ENCODE measurements at regions not wholly inside any gene's neighbourhood (a gene's known extent, or its start where the extent isn't known, plus 50 kb on each side); places are given as distances from the start of the nearest gene placed in this dataset.
"Not testable (repeated sequence)": the region's sequence is repeated elsewhere in the genome, so short reads cannot be mapped to it uniquely, and the experiment has no call there.

- not testable (repeated sequence) for H2BK5ac ChIP-seq (ENCODE audit: low read depth, low read length, poor library complexity, severe bottlenecking); H3K9ac ChIP-seq (ENCODE audit: low read length); H3K4ac ChIP-seq (ENCODE audit: low read depth in 1 of 2, low read length in 2 of 2); H2BK120ac ChIP-seq (ENCODE audit: low read depth, low read length); H4K91ac ChIP-seq (ENCODE audit: low read length); H3K4me2 ChIP-seq (ENCODE audit: low read length, poor library complexity, severe bottlenecking); H2BK15ac ChIP-seq (ENCODE audit: low read depth, poor library complexity, severe bottlenecking); H3K27me3 ChIP-seq (ENCODE audit: control insufficient read depth in 1 of 2, insufficient read depth in 1 of 2, low read length in 2 of 2); DNase-seq; H3K4me3 ChIP-seq (ENCODE audit: insufficient read depth in 1 of 2, low read depth in 1 of 2, low read length in 2 of 2); H2AK5ac ChIP-seq (ENCODE audit: low read length, severe bottlenecking); H3K23ac ChIP-seq (ENCODE audit: low read length in 2 of 2); H3K9me3 ChIP-seq (ENCODE audit: control insufficient read depth, low read length); H2BK12ac ChIP-seq (ENCODE audit: low read length in 2 of 2); H4K8ac ChIP-seq (ENCODE audit: low read length); H3K14ac ChIP-seq (ENCODE audit: low read length in 2 of 2); H3K79me1 ChIP-seq (replicated peaks; ENCODE audit: low read length, poor library complexity, severe bottlenecking); H3K27ac ChIP-seq (ENCODE audit: low read length, poor library complexity, severe bottlenecking); H2AFZ ChIP-seq (ENCODE audit: low read depth, low read length); H3K18ac ChIP-seq (ENCODE audit: low read depth in 1 of 2, low read length in 2 of 2); H3K36me3 ChIP-seq (ENCODE audit: control insufficient read depth in 1 of 2, insufficient read depth in 2 of 2, low read depth in 1 of 2, low read length in 2 of 2); H3K4me1 ChIP-seq (ENCODE audit: control insufficient read depth, insufficient read depth, low read depth, low read length)
- no CpG with 5 or more reads among the region's 12 CpGs for WGBS
Observed at GRCh38 chr9:39632071-39632470, 276.6 kb downstream of the SPATA31A1 start.

DNA sequence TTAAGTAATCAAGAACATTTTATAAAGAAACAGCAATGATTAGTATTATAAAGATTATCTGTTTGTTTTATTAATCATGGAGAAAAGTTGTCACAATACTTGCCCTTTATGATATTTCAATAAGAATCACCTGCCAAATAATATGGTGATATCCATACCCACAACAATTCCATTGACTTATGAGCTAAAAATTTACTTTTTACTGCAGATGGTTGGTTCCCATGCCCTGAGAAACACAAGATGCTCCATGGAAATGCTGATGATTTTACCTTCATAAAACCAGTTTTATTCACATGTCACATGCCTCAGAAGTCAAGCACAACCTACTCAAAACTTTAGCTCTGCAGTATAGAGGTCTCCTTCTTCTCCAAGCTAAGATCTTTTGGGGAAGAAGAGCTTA is 293.6 kb downstream of the SPATA31A1 start:
- not testable (repeated sequence) for H3K4me2 ChIP-seq (ENCODE audit: low read length, poor library complexity, severe bottlenecking); H3K27ac ChIP-seq (ENCODE audit: low read length, poor library complexity, severe bottlenecking); H3K4me3 ChIP-seq (ENCODE audit: insufficient read depth in 1 of 2, low read depth in 1 of 2, low read length in 2 of 2); H2AFZ ChIP-seq (ENCODE audit: low read depth, low read length); H3K79me1 ChIP-seq (replicated peaks; ENCODE audit: low read length, poor library complexity, severe bottlenecking); H2BK12ac ChIP-seq (ENCODE audit: low read length in 2 of 2); H2AK5ac ChIP-seq (ENCODE audit: low read length, severe bottlenecking); H3K4ac ChIP-seq (ENCODE audit: low read depth in 1 of 2, low read length in 2 of 2); H2BK5ac ChIP-seq (ENCODE audit: low read depth, low read length, poor library complexity, severe bottlenecking); H2BK15ac ChIP-seq (ENCODE audit: low read depth, poor library complexity, severe bottlenecking); H4K8ac ChIP-seq (ENCODE audit: low read length); H3K9ac ChIP-seq (ENCODE audit: low read length); H3K9me3 ChIP-seq (ENCODE audit: control insufficient read depth, low read length); H3K4me1 ChIP-seq (ENCODE audit: control insufficient read depth, insufficient read depth, low read depth, low read length); H3K18ac ChIP-seq (ENCODE audit: low read depth in 1 of 2, low read length in 2 of 2); H3K14ac ChIP-seq (ENCODE audit: low read length in 2 of 2); H3K36me3 ChIP-seq (ENCODE audit: control insufficient read depth in 1 of 2, insufficient read depth in 2 of 2, low read depth in 1 of 2, low read length in 2 of 2); H3K27me3 ChIP-seq (ENCODE audit: control insufficient read depth in 1 of 2, insufficient read depth in 1 of 2, low read length in 2 of 2); DNase-seq; H4K91ac ChIP-seq (ENCODE audit: low read length); H2BK120ac ChIP-seq (ENCODE audit: low read depth, low read length); H3K23ac ChIP-seq (ENCODE audit: low read length in 2 of 2)

- H2AK5ac ChIP-seq (ENCODE audit: low read length, severe bottlenecking); DNase-seq: not testable (repeated sequence)
Observed at GRCh38 chr9:39656960-39657603, 301.6 kb downstream of the SPATA31A1 start.

GRCh38 chr9:39663020-39663419 is 307.6 kb downstream of the SPATA31A1 start:
- no CpG with 5 or more reads among the region's 8 CpGs for WGBS
- H3K4ac ChIP-seq (ENCODE audit: low read depth in 1 of 2, low read length in 2 of 2); H3K4me2 ChIP-seq (ENCODE audit: low read length, poor library complexity, severe bottlenecking); H3K14ac ChIP-seq (ENCODE audit: low read length in 2 of 2); H3K9me3 ChIP-seq (ENCODE audit: control insufficient read depth, low read length); H3K23ac ChIP-seq (ENCODE audit: low read length in 2 of 2); H4K8ac ChIP-seq (ENCODE audit: low read length); H3K27me3 ChIP-seq (ENCODE audit: control insufficient read depth in 1 of 2, insufficient read depth in 1 of 2, low read length in 2 of 2); H3K9ac ChIP-seq (ENCODE audit: low read length); H2BK5ac ChIP-seq (ENCODE audit: low read depth, low read length, poor library complexity, severe bottlenecking); H3K27ac ChIP-seq (ENCODE audit: low read length, poor library complexity, severe bottlenecking); H3K4me3 ChIP-seq (ENCODE audit: insufficient read depth in 1 of 2, low read depth in 1 of 2, low read length in 2 of 2); DNase-seq; H2BK120ac ChIP-seq (ENCODE audit: low read depth, low read length); H4K91ac ChIP-seq (ENCODE audit: low read length); H3K36me3 ChIP-seq (ENCODE audit: control insufficient read depth in 1 of 2, insufficient read depth in 2 of 2, low read depth in 1 of 2, low read length in 2 of 2); H3K79me1 ChIP-seq (replicated peaks; ENCODE audit: low read length, poor library complexity, severe bottlenecking); H2BK12ac ChIP-seq (ENCODE audit: low read length in 2 of 2); H3K18ac ChIP-seq (ENCODE audit: low read depth in 1 of 2, low read length in 2 of 2); H3K4me1 ChIP-seq (ENCODE audit: control insufficient read depth, insufficient read depth, low read depth, low read length); H2AFZ ChIP-seq (ENCODE audit: low read depth, low read length); H2BK15ac ChIP-seq (ENCODE audit: low read depth, poor library complexity, severe bottlenecking); H2AK5ac ChIP-seq (ENCODE audit: low read length, severe bottlenecking): not testable (repeated sequence)

More at GRCh38 chr9:39656960-39657603, 301.6 kb downstream of the SPATA31A1 start:
- not testable (repeated sequence) for H3K27me3 ChIP-seq (ENCODE audit: control insufficient read depth in 1 of 2, insufficient read depth in 1 of 2, low read length in 2 of 2); H2BK15ac ChIP-seq (ENCODE audit: low read depth, poor library complexity, severe bottlenecking); H3K14ac ChIP-seq (ENCODE audit: low read length in 2 of 2); H2BK120ac ChIP-seq (ENCODE audit: low read depth, low read length); H3K36me3 ChIP-seq (ENCODE audit: control insufficient read depth in 1 of 2, insufficient read depth in 2 of 2, low read depth in 1 of 2, low read length in 2 of 2); H3K4ac ChIP-seq (ENCODE audit: low read depth in 1 of 2, low read length in 2 of 2); H3K4me1 ChIP-seq (ENCODE audit: control insufficient read depth, insufficient read depth, low read depth, low read length); H3K9ac ChIP-seq (ENCODE audit: low read length); H2BK12ac ChIP-seq (ENCODE audit: low read length in 2 of 2); H3K27ac ChIP-seq (ENCODE audit: low read length, poor library complexity, severe bottlenecking); H3K79me1 ChIP-seq (replicated peaks; ENCODE audit: low read length, poor library complexity, severe bottlenecking); H2AFZ ChIP-seq (ENCODE audit: low read depth, low read length); H2BK5ac ChIP-seq (ENCODE audit: low read depth, low read length, poor library complexity, severe bottlenecking); H3K18ac ChIP-seq (ENCODE audit: low read depth in 1 of 2, low read length in 2 of 2); H4K91ac ChIP-seq (ENCODE audit: low read length); H3K4me3 ChIP-seq (ENCODE audit: insufficient read depth in 1 of 2, low read depth in 1 of 2, low read length in 2 of 2); H4K8ac ChIP-seq (ENCODE audit: low read length); H3K4me2 ChIP-seq (ENCODE audit: low read length, poor library complexity, severe bottlenecking); H3K23ac ChIP-seq (ENCODE audit: low read length in 2 of 2); H3K9me3 ChIP-seq (ENCODE audit: control insufficient read depth, low read length)
- no CpG with 5 or more reads among the region's 4 CpGs for WGBS

All from mesenchymal stem cell (in vitro differentiated cells and primary cell).